HCT116 (cell line): ENCODE measurements at regions not wholly inside any gene's neighbourhood (a gene's known extent, or its start where the extent isn't known, plus 50 kb on each side); places are given as distances from the start of the nearest gene placed in this dataset.

Source experiments
- ATAC-seq: fragments of 200-7000 bp; cut with Tn5 transposase; 2 replicates; pipeline ENCODE4 v1.9.1; 2020; ENCODE audit warnings: mild to moderate bottlenecking, moderate library complexity
- BruUV-seq: library from RNA; stranded (reverse); fragments of 400-500 nt; replicated peaks from 2 replicates; lab custom pipeline; 2021; lab: Mats Ljungman, UMichigan
- CTCF ChIA-PET: fragments of 300-600 bp; sonication (Branson Sonifier 250); formaldehyde crosslinking; loops from one replicate; lab custom pipeline; 2021; ENCODE audit warnings: antibody characterized with exemption; lab: Charles Lee
- POLR2A ChIA-PET: fragments of 300-600, 350-600 bp; sonication (Branson Sonifier 250); formaldehyde crosslinking; loops from one replicate; lab custom pipeline; 2021; ENCODE audit warnings: antibody characterized with exemption; lab: Charles Lee
- RAD21 ChIA-PET, 2 experiments: fragments of 300-600 bp; sonication (Branson Sonifier 250); formaldehyde crosslinking; loops; one replicate each; lab custom pipeline; 2023; ENCODE audit warnings: low total read pairs in 2 of 2; ENCODE audit not compliant: uncharacterized antibody in 2 of 2, unreplicated experiment in 2 of 2, low non-redundant PET in 1 of 2; lab: Charles Lee
- DNase-seq: peaks from one replicate; pipeline ENCODE4 v3.0.0-alpha.2; 2010; ENCODE audit warnings: low read depth, low spot score
- H2AFZ ChIP-seq: fragments of 200-600 bp; shearing (Covaris generic), sonication (generic); 2 replicates; pipeline ENCODE4 v1.6.1; 2017; ENCODE audit warnings: low read depth, mixed run types, mixed read lengths, antibody characterized with exemption, low read length; ENCODE audit not compliant: poor library complexity, severe bottlenecking
- H3K27ac ChIP-seq: 2 replicates; pipeline ENCODE4 v1.5.1; 2012; ENCODE audit warnings: low read depth, low read length
- H3K27me3 ChIP-seq: fragments of 200-600 bp; sonication (generic); 2 replicates; pipeline ENCODE4 v1.6.1; 2016; ENCODE audit warnings: mixed run types, low read length, mixed read lengths; ENCODE audit not compliant: insufficient read depth
- H3K36me3 ChIP-seq, 2 experiments: fragments of 200-500 bp in 1 of 2; fragments of 200-600 bp in 1 of 2; sonication (Bioruptor generic) in 1 of 2; sonication (generic) in 1 of 2; 2 replicates each; pipeline versions ENCODE4 v1.5.1 to v1.6.1; 2014 to 2016; ENCODE audit warnings: low read length in 2 of 2, inconsistent platforms in 1 of 2, mixed read lengths in 1 of 2, mixed run types in 1 of 2; ENCODE audit not compliant: insufficient read depth in 2 of 2, control insufficient read depth in 1 of 2
- H3K4me1 ChIP-seq, 2 experiments: fragments of 200-600 bp in 1 of 2; sonication (generic) in 1 of 2; 2 replicates each; pipeline versions ENCODE4 v1.5.1 to v1.6.1; 2012 to 2017; ENCODE audit warnings: low read length in 2 of 2, inconsistent platforms in 1 of 2, mild to moderate bottlenecking in 1 of 2, mixed read lengths in 1 of 2, mixed run types in 1 of 2, moderate library complexity in 1 of 2; ENCODE audit not compliant: insufficient read depth in 2 of 2, control insufficient read depth in 1 of 2
- H3K4me2 ChIP-seq: fragments of 200-600 bp; sonication (generic); 2 replicates; pipeline ENCODE4 v1.6.1; 2017; ENCODE audit warnings: mixed run types, low read length, mixed read lengths
- H3K4me3 ChIP-seq, 2 experiments: fragments of 200-600 bp in 1 of 2; sonication (generic) in 1 of 2; replicated peaks in 1 of 2; 2 replicates each; pipeline ENCODE4 v1.5.1; 2011 to 2016; ENCODE audit warnings: low read length in 2 of 2, control low read depth in 1 of 2, low read depth in 1 of 2, mild to moderate bottlenecking in 1 of 2, mixed read lengths in 1 of 2, mixed run types in 1 of 2
- H3K79me2 ChIP-seq: fragments of 200-600 bp; sonication (generic); 2 replicates; pipeline ENCODE4 v1.6.1; 2017; ENCODE audit warnings: mild to moderate bottlenecking, mixed run types, low read length, moderate library complexity, mixed read lengths; ENCODE audit not compliant: insufficient read depth
- H3K9ac ChIP-seq: fragments of 200-600 bp; sonication (generic); 2 replicates; pipeline ENCODE4 v1.6.1; 2016; ENCODE audit warnings: low read length, mixed read lengths
- H3K9me2 ChIP-seq: fragments of 200-600 bp; sonication (generic), shearing (Covaris generic); 2 replicates; pipeline ENCODE4 v1.6.1; 2017; ENCODE audit warnings: mixed run types, mild to moderate bottlenecking, moderate library complexity; ENCODE audit not compliant: insufficient read depth
- H3K9me3 ChIP-seq, 2 experiments: fragments of 200-500 bp in 1 of 2; fragments of 200-600 bp in 1 of 2; sonication (Bioruptor generic) in 1 of 2; sonication (generic) in 1 of 2; 2 replicates each; pipeline ENCODE4 v1.6.1; 2014 to 2017; ENCODE audit warnings: low read length in 2 of 2, mixed read lengths in 2 of 2, inconsistent platforms in 1 of 2, low read depth in 1 of 2, mild to moderate bottlenecking in 1 of 2, mixed run types in 1 of 2, moderate library complexity in 1 of 2; ENCODE audit not compliant: control insufficient read depth in 1 of 2, insufficient read depth in 1 of 2
- H4K20me1 ChIP-seq: fragments of 200-600 bp; sonication (generic), shearing (Covaris generic); 2 replicates; pipeline ENCODE4 v1.6.1; 2017; ENCODE audit warnings: mixed run types, mild to moderate bottlenecking, moderate library complexity; ENCODE audit not compliant: insufficient read depth
- CEBPB ChIP-seq: IDR thresholded peaks from 2 replicates; pipeline ENCODE4 v1.6.1; 2012; ENCODE audit warnings: low read depth
- EGR1 ChIP-seq: IDR thresholded peaks from 2 replicates; pipeline ENCODE4 v1.6.1; 2012; ENCODE audit warnings: low read depth
- ELF1 ChIP-seq: IDR thresholded peaks from 2 replicates; pipeline ENCODE4 v1.6.1; 2012; ENCODE audit warnings: low read depth, borderline replicate concordance
- FOSL1 ChIP-seq: IDR thresholded peaks from 2 replicates; pipeline ENCODE4 v1.6.1; 2012; ENCODE audit warnings: low read depth
- JUND ChIP-seq: IDR thresholded peaks from 2 replicates; pipeline ENCODE4 v1.6.1; 2012
- RAD21 ChIP-seq: IDR thresholded peaks from 2 replicates; pipeline ENCODE4 v1.6.1; 2012; ENCODE audit warnings: low read depth, mild to moderate bottlenecking
- SIN3A ChIP-seq: IDR thresholded peaks from 2 replicates; pipeline ENCODE4 v1.6.1; 2012; ENCODE audit warnings: low read depth
- TCF7L2 ChIP-seq: IDR thresholded peaks from 2 replicates; pipeline ENCODE4 v1.7.0; 2011; ENCODE audit warnings: borderline replicate concordance, inconsistent platforms; ENCODE audit not compliant: insufficient read depth, insufficient read length; ENCODE audit errors: extremely low read depth
- ZNF274 ChIP-seq: fragments of 200-500 bp; sonication (Bioruptor generic); IDR thresholded peaks from 2 replicates; pipeline ENCODE4 v1.6.1; 2014; ENCODE audit warnings: mild to moderate bottlenecking, low read depth, low read length, inconsistent platforms
- intact Hi-C: fragments of 100-400 bp; cut with micrococcal nuclease; formaldehyde crosslinking; loops from 2 replicates; pipeline ENCODE4 v1.10.0; 2022
- TF ChIP-seq, protein P1 (sequence below): IDR thresholded peaks from 2 replicates; pipeline ENCODE4 v1.6.1; 2012
- TF ChIP-seq, protein P2 (sequence below), 3 experiments: fragments of 200-600 bp in 1 of 3; sonication (generic) in 1 of 3; IDR thresholded peaks in 2 of 3; conservative IDR thresholded peaks in 1 of 3; 2 replicates each; pipeline ENCODE4 v1.5.1; 2012 to 2017; ENCODE audit warnings: low read depth in 2 of 3, low read length in 2 of 3, antibody characterized with exemption in 1 of 3, borderline replicate concordance in 1 of 3, control low read depth in 1 of 3, mild to moderate bottlenecking in 1 of 3, mixed read lengths in 1 of 3, mixed run types in 1 of 3, moderate library complexity in 1 of 3; ENCODE audit not compliant: insufficient read depth in 1 of 3
- TF ChIP-seq, protein P3 (sequence below): IDR thresholded peaks from 2 replicates; pipeline ENCODE4 v1.6.1; 2012
- TF ChIP-seq, protein P4 (sequence below): IDR thresholded peaks from 2 replicates; pipeline ENCODE4 v1.6.1; 2012; ENCODE audit warnings: low read depth
- TF ChIP-seq, protein P5 (sequence below): IDR thresholded peaks from 2 replicates; pipeline ENCODE4 v1.6.1; 2011; ENCODE audit warnings: mild to moderate bottlenecking, low read length, moderate library complexity; ENCODE audit not compliant: insufficient replicate concordance; ENCODE audit errors: extremely low read depth

DNA sequence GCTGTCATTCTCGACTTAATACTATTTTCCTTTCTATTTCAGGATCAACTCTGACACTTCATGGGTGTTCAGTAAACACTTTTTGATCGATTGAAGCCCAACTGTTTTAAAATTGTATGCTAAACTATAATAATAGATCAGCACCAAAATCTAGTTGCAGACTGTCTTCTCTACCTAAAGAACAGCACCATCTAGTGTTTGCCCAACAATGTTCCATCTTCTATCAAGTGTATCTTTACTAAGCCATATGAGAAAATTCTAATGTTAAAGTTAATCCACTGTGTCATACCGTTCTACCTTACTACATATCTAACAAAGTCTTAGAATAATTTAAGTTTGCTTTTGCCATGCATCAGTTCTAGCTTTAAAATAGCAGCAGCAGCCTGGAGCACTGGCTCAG lies 113.0 kb upstream of the PRDX4 start:
- no peak for TF ChIP-seq ELF1
- TF ChIP-seq, protein P1, sequence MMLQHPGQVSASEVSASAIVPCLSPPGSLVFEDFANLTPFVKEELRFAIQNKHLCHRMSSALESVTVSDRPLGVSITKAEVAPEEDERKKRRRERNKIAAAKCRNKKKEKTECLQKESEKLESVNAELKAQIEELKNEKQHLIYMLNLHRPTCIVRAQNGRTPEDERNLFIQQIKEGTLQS, result no peak
- peak; percentile 69 for TF ChIP-seq RAD21
- TF ChIP-seq, protein P2, sequence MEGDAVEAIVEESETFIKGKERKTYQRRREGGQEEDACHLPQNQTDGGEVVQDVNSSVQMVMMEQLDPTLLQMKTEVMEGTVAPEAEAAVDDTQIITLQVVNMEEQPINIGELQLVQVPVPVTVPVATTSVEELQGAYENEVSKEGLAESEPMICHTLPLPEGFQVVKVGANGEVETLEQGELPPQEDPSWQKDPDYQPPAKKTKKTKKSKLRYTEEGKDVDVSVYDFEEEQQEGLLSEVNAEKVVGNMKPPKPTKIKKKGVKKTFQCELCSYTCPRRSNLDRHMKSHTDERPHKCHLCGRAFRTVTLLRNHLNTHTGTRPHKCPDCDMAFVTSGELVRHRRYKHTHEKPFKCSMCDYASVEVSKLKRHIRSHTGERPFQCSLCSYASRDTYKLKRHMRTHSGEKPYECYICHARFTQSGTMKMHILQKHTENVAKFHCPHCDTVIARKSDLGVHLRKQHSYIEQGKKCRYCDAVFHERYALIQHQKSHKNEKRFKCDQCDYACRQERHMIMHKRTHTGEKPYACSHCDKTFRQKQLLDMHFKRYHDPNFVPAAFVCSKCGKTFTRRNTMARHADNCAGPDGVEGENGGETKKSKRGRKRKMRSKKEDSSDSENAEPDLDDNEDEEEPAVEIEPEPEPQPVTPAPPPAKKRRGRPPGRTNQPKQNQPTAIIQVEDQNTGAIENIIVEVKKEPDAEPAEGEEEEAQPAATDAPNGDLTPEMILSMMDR (IDR thresholded peaks at IDR 0.05 in 2 of 3, conservative IDR thresholded peaks at IDR 0.05 in 1 of 3; ENCODE audit: borderline replicate concordance in 1 of 3, insufficient read depth in 1 of 3, low read depth in 2 of 3, low read length in 2 of 3), result peak; percentile 30 to 58 (median 33); a peak in 5 of 6 replicates
- no peak for TF ChIP-seq EGR1
- TF ChIP-seq FOSL1, result no peak
- TF ChIP-seq, protein P3, sequence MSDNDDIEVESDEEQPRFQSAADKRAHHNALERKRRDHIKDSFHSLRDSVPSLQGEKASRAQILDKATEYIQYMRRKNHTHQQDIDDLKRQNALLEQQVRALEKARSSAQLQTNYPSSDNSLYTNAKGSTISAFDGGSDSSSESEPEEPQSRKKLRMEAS, result no peak
- TF ChIP-seq JUND, result no peak
- no peak for TF ChIP-seq SIN3A
- TF ChIP-seq, protein P4, sequence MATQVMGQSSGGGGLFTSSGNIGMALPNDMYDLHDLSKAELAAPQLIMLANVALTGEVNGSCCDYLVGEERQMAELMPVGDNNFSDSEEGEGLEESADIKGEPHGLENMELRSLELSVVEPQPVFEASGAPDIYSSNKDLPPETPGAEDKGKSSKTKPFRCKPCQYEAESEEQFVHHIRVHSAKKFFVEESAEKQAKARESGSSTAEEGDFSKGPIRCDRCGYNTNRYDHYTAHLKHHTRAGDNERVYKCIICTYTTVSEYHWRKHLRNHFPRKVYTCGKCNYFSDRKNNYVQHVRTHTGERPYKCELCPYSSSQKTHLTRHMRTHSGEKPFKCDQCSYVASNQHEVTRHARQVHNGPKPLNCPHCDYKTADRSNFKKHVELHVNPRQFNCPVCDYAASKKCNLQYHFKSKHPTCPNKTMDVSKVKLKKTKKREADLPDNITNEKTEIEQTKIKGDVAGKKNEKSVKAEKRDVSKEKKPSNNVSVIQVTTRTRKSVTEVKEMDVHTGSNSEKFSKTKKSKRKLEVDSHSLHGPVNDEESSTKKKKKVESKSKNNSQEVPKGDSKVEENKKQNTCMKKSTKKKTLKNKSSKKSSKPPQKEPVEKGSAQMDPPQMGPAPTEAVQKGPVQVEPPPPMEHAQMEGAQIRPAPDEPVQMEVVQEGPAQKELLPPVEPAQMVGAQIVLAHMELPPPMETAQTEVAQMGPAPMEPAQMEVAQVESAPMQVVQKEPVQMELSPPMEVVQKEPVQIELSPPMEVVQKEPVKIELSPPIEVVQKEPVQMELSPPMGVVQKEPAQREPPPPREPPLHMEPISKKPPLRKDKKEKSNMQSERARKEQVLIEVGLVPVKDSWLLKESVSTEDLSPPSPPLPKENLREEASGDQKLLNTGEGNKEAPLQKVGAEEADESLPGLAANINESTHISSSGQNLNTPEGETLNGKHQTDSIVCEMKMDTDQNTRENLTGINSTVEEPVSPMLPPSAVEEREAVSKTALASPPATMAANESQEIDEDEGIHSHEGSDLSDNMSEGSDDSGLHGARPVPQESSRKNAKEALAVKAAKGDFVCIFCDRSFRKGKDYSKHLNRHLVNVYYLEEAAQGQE, result no peak
- TF ChIP-seq TCF7L2, result no peak
- TF ChIP-seq ZNF274, result no peak
- no peak for TF ChIP-seq CEBPB
- TF ChIP-seq, protein P5, sequence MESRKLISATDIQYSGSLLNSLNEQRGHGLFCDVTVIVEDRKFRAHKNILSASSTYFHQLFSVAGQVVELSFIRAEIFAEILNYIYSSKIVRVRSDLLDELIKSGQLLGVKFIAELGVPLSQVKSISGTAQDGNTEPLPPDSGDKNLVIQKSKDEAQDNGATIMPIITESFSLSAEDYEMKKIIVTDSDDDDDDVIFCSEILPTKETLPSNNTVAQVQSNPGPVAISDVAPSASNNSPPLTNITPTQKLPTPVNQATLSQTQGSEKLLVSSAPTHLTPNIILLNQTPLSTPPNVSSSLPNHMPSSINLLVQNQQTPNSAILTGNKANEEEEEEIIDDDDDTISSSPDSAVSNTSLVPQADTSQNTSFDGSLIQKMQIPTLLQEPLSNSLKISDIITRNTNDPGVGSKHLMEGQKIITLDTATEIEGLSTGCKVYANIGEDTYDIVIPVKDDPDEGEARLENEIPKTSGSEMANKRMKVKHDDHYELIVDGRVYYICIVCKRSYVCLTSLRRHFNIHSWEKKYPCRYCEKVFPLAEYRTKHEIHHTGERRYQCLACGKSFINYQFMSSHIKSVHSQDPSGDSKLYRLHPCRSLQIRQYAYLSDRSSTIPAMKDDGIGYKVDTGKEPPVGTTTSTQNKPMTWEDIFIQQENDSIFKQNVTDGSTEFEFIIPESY, result no peak
- intact Hi-C loops, result loop anchor here (1.0 to 5.0 kb wide), 2 partner anchors 150 to 1417 kb away; no protein-coding TSS in a partner anchor
- ATAC-seq, result peak; percentile 53; the same call in 1 of the 2 replicates

More for the DNA sequence above, 113.0 kb upstream of the PRDX4 start:
- Histone ChIP-seq H3K9ac (no peak overlapping the region), H4K20me1 (no peaks in the 10 kb centered on the region), H3K27me3 (peaks cover 7% of the 10 kb centered on the region), H3K4me1 (no peaks in the 10 kb centered on the region), H3K4me3 (no peak overlapping the region), H2AFZ (no peak overlapping the region), H3K4me2 (no peak overlapping the region), H3K79me2 (no peaks in the 10 kb centered on the region), H3K9me3 (no peaks in the 10 kb centered on the region), H3K27ac (no peak overlapping the region), H3K9me2 (no peaks in the 10 kb centered on the region), H3K36me3 (no peaks in the 10 kb centered on the region)
- BruUV-seq, result no TSS peak
- ChIA-PET CTCF (no interaction called here), POLR2A (no interaction called here), RAD21 (no interaction called here)
- DNase-seq, result peak; percentile 22
